ENCODE measurements at regions not wholly inside any gene's neighbourhood (a gene's known extent, or its start where the extent isn't known, plus 50 kb on each side); places are given as distances from the start of the nearest gene placed in this dataset.

DNA sequence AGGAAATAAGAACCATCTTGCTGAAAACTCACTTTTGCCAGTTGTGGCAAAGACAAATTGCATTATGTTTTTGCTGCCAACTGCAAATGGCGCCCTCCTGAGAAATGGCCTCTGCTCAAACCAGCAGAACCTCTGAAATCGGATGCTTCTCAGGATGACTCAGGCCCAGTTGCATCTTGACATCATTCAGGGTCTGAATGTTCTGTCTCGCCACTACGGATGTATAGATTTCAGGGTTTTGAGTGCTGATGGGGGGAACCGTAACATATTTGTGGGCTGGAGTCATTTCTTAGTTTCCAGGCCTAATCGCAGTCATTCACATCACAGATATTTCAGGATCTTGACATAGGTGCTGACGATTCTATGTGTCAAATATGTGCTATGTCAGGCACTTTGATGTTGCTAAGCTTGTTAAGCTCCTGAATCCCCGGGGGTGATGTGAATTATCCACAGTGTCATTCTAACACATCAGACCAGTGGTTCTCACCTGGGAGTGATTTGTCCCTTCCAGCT, 207.1 kb downstream of the NFATC2 start:
- no peak for DNase-seq

DNA sequence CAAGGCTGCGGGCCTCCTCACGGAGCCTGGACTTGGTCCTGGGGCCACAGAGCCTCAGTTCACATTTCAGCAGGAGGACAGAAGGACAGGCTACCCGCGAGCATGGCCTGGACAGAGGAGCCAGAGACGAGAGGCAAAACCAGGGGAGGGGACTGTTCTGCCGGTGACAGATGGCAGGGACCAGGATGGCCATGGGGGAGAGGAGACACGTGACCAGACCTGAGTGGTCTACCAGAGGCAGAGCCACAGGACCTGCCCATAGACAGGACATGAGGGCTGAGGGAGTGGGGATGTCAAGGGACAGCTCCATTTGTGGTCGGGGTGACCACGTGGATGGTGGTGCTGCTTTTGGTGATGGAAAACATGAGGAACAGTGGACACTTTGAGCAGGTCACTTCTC, 207.9 kb downstream of the NFATC2 start:
- DNase-seq: no peak

- DNase-seq: no peak
These were observed 208.5 kb downstream of the NFATC2 start for GRCh38 chr20:51333971-51334370.

GRCh38 chr20:51333446-51333845, 209.1 kb downstream of the NFATC2 start:
- no peak for DNase-seq

DNA sequence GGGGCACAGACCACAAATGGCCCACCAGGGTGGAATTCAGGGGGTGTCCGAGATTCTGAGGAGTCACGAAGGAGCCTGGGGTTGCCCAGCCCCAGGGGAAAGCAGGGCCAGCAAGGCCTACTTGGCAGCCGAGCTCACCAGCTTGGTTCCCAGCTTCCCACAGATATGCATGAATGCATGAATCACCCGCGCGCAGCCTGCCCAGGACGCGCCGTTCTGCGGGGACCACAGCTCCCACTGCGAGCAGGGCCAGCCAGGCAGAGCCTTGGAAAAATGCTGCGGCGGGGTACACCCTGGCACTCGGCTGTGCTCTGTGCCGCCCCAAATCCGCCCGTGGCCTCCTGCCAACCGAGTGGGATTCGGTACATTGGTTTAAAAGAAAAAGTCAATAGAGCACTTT, 211.0 kb downstream of the NFATC2 start:
- DNase-seq: no peak

DNA sequence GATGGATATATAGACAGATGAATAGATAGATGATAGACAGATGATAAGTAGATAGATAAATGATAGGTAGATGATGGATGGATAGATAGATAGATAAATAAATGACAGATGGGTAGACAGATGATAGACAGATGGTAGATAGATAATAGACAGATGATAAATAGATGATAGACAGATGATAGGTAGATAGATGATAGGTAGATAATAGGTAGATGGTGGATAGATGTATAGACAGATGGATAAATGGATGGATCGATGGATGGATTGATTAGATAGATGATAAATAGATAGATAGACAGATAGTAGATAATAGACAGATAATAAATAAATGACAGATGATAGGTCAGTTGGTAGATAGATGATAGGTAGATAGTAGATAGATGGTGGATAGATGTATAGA, 212.7 kb downstream of the NFATC2 start:
- no peak for DNase-seq

- no peak for DNase-seq
These were observed 215.2 kb downstream of the NFATC2 start for GRCh38 chr20:51327251-51327841.

DNA sequence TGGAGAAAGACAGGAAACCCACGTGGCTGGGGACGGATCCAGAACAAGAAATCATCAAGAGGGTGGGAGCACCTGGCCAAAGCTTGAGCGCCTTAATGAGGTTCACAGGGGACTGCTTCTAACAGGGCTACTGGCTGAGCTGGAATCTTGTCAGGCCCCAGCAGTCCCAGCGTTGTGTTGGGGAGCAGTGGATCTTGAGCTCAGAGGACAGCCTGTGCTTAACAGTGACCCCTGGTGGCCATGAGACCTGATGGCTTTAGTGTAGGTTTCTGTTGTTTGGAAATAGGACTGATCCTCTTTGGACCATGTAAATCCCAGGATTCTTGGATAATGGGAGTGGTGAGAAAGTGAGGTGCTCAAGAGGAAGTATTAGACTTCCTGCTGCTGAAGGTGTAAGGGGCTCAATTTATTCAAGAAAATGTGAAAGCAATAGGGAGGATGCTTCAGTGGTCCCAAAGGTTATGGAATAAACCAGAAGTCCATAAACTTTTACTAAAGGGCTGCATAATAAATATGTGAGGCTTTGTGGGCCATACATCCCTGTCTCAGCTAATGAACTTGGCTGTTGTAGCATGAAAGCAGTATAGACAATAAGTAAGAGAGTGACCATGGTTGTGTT, 216.2 kb downstream of the NFATC2 start:
- DNase-seq: no peak

DNA sequence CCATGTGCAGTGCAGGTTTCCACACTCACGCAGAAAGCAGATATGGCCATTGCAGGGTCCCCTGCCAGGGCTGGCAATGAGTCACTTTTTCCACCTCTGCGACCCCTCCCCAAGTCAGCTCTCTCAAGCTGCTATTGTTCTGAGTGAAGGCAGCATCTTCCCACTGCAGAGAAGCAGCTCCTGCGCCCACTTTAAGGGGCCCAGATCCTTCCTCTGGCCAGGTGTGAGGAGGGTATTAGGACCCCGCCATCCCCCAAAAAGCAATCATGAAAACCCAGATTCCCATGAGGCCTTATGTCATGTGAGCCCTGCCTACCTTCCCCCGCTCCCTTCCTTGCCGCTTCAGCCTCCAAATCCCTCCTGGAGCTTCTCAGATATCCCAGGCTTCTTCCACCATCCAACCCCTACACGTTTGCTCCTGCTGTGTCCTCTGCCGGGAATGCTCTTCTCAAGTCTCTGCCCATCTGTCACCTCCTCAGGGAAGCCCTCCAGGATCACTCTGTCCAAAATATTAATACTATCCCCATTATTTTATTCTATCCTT, 220.3 kb downstream of the NFATC2 start:
- no peak for DNase-seq

- no peak for DNase-seq
These were observed 221.0 kb downstream of the NFATC2 start for GRCh38 chr20:51321343-51322163.

DNA sequence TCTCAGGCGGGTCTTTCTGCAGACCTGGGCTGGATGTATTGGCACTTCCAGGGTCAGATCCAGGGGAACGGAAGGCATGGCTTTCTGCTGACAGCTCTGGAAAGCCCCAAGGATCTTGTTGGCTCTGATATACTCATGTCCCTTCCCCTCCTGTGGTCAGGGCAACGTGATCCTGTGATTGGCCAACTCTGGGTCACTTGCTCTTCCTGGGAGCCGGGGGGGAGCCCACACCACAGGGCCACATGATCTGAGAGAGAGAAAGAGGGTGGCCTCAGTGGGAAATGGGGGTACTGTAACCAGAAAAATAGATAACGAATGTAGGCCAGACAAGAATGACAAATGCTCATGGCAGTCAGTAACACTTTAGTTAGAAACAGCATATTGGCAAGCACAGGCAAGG, 223.0 kb downstream of the NFATC2 start:
- DNase-seq: no peak

DNA sequence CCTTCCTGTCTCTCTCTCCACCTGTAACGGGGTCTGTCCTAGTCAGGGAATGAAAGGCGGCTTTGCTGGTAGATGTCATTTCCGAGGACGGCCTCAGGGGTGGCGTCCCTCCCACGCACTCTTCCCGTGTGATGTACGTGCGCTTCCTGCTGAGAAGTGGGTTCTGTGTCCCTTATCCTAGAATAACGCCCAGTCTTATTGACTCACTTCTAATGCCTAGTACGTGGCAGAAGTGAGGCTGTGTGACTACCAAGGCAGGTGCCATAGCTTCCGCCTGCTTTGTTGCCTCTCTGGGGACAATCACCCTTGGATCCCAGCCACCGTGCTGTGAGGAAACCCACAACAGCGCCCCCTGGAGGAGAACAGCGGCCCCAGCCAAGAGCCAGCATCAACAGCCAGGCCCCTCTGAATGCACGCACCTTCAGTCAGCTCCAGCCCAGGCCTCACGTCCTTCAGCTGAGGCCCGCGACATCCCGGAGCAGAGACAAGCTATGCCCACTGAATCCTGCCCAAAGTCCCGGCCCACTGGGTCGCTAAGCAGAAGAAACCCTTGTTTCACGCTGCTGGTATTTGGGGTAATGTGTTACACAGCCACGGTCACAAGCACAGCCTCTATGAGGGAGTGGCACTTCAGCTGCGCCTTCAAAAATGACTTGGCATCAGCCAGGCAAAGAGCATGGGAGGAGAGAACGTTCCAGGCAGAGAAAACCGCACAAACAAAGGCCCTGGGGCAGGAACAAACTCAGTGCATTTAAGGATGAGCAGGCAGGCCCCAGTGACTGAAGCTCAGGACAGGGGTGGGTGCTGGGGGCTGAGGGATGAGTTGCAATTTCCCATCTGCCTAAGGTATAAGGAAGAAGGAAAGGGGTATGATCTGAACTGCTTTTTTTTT, 224.2 kb downstream of the NFATC2 start:
- peak; percentile 70 for DNase-seq

GRCh38 chr20:51315390-51315789, 227.1 kb downstream of the NFATC2 start:
- no peak for DNase-seq

GRCh38 chr20:51313358-51313827, 229.1 kb downstream of the NFATC2 start:
- DNase-seq: no peak

- no peak for DNase-seq
These were observed 230.1 kb downstream of the NFATC2 start for GRCh38 chr20:51312480-51312783.

GRCh38 chr20:51311636-51312479, 230.7 kb downstream of the NFATC2 start:
- no peak for DNase-seq

- no peak for DNase-seq
These were observed 232.3 kb downstream of the NFATC2 start for GRCh38 chr20:51310216-51310615.

- no peak for DNase-seq
These were observed 233.4 kb downstream of the NFATC2 start for GRCh38 chr20:51309128-51309527.

DNA sequence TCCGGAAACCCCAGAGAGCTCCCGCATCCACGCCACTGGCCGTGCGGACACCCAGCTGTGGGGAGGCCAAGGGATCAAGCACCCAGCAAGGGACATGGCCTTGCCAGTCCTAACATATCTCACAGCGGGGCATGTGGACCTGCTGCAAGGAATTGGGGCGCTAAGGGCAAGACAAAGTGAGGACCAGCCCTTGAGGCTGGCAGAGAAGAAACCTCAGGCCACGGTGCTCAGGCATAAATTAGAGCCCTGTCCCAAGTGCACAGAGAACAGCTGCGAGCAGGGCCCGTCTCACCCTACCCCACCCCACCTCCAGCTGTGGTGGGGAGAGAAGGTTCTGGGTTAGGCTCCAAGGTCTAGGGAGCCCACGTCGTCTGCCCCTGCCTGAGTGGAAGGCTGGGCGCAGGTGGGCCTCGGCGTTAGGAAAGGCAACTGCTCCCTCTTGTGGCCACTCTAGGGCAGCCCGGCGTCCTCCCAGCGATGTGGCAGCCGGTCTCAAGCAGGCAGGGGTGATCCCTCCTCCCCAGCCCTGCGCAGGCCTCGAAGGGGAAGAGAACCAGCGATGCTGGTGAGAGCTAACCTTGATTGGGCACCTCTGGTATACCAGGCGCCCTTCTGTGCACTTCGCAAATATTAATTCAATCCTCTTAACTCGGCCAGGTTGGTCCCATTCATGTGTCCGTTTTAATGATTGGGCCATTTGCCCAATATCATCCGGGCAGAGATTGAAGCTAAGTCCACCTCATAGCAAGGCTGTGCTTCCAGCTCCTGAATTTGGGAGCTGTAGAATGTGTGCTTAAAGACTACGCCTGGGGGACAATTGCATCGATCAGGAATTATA, 235.8 kb downstream of the NFATC2 start:
- DNase-seq: peak; percentile 4

DNA sequence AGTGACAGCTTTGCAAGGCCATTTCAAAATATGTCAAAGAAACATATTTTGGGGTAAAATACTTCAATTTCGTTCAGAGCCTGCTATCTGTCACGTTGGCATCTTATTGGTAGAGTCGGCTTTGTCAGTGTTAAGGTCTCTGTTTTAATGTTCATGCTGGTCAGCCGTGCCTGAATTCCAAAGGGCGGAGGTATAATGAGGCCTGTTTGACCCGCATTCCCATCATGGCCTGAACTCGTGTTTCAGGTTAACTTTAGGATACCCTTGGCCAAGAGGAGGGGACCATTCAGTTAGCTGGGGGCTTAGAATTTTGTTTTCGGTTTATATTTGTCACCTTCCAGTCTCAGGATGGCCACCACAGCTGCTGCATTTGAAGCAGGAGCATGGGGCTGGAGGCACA, 236.4 kb downstream of the NFATC2 start:
- DNase-seq: no peak
